IPS-NIHi7 (cell line): ENCODE measurements at regions not wholly inside any gene's neighbourhood (a gene's known extent, or its start where the extent isn't known, plus 50 kb on each side); places are given as distances from the start of the nearest gene placed in this dataset.
A peak's percentile ranks its signal among the peaks of the same experiment; 100 is the strongest.
"Not testable (repeated sequence)": the region's sequence is repeated elsewhere in the genome, so short reads cannot be mapped to it uniquely, and the experiment has no call there.

Source experiments
- DNase-seq: peaks from one replicate; pipeline ENCODE4 v3.0.0; 2012; ENCODE audit warnings: mixed read lengths; ENCODE audit errors: extremely low spot score

GRCh38 chr1:117754061-117754969 is 148.5 kb downstream of the TENT5C start:
- peak; percentile 82 for DNase-seq

GRCh38 chr1:117757668-117758067 is 151.8 kb downstream of the TENT5C start:
- DNase-seq: no peak

DNA sequence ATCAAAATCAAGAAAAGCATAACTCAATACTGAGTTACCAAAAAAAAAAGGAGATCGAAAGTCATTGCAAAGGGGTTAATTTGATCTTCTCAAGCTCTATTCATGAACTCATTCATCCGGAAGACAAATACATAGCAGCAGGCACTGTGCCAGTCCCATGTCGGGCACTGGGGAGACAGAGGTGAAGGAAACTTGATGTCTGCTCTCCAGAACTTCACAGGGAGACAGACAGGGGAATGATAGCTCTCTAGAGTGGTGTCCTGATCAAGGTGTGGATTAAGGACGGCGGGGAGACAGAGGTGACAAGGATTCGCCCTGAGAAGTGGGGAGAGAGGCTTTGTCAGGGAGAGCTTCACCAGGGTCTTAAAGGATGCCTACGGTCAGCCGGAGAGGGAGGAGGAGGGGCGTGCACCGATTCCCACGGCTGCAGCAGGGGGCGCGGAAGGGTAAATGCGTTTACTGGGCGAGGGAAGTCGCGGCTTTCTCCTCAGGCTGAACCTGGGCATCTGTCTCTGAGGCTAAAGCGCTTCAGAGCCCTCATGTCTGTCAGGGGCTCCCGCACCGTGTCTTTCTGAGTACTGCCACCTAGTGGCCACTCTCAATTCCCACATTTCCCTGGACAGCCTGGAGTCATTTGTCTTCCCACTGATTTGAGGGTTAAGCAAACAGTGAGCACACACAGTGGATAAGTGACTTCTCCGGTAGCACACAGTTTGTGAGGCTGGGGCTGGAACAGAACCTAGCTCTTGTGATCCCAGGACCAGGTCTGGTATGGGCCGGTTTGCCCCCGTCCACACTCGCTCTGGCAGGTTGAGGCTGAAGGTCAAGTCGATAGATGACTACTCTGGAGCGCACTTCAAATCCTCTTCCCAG is 152.8 kb downstream of the TENT5C start:
- DNase-seq: peak; percentile 91

- DNase-seq: no peak
Observed at GRCh38 chr1:117759535-117759934, 153.7 kb downstream of the TENT5C start.

GRCh38 chr1:117760069-117760468 is 154.2 kb downstream of the TENT5C start:
- DNase-seq: no peak

- DNase-seq: no peak
Observed at GRCh38 chr1:117760485-117760884, 154.6 kb downstream of the TENT5C start.

- DNase-seq: not testable (repeated sequence)
Observed at GRCh38 chr1:117767756-117768155, 161.7 kb downstream of the GDAP2 start.

GRCh38 chr1:117770981-117771531 is 158.4 kb downstream of the GDAP2 start:
- DNase-seq: no peak

DNA sequence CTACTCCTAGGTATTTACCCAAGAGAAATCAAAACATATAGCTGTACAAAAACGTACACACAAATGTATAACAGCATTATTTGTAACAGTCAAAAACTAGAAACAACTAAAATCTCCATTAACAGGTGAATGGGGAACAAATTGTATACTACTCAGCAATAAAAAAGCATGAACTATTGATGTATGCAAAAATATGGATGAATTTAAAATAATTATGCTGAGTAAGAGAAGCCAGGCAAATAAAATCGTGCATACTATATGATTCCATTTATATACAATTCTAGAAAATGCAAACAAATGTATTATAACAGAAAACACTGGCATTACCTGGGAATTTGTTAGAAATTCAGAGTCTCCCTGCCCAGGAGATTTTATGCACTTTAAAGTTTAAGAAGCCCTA is 150.1 kb downstream of the GDAP2 start:
- DNase-seq: no peak

DNA sequence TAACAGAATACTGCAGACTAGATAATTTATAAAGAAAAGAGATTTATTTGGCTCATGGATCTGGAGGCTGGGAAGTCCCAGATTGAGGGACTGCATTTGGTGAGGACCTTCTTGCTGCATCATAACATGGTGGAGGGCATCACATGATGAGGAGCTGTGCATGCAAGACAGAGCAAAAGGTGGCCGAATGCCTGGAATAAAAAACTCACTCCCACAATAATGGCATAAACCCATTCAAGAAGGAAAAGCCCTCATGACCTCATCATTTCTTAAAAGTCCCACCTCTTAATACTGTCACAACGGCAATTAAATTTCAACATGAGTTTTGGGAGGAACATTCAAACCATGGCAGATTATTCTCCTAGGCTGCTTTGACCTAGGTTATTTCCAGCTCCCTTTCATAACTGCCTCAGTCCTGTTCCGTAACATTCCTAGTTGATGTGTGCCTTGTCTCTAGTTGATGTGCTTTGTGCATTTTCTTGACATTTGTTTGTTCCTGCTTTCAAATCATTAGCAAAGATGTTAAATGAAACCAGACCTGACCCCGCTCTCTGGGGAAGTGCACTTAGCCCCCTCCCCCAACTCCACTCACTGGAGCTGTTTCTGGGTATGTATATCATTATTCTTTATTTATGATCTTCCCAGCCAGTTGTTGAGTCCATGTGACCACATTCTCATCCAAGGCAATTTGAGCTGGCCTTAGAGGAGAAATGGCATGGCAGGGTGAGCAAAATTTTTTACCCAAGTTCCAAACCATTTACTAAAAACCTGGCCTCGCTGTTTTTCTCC is 148.5 kb downstream of the GDAP2 start:
- DNase-seq: no peak

DNA sequence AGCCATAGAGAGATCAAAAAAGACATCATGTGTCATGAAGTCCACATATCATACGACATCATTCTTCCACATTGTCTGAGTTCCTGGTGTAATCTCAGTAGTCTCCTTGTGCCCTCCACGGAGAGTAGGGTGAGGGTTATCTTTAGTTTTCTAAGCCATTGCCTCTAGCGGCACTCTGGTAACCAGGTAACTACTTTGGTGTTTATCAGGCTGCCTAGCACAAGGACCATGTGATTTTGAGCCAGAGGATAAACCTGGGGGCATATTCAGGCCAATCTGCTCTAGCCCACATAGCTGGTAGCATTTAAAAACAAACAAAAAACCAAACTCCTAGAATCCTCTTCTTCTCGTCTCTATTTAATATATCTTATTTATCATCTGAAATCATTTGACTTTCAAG is 147.4 kb downstream of the GDAP2 start:
- DNase-seq: no peak

- no peak for DNase-seq
Observed at GRCh38 chr1:117783606-117784396, 145.6 kb downstream of the GDAP2 start.

DNA sequence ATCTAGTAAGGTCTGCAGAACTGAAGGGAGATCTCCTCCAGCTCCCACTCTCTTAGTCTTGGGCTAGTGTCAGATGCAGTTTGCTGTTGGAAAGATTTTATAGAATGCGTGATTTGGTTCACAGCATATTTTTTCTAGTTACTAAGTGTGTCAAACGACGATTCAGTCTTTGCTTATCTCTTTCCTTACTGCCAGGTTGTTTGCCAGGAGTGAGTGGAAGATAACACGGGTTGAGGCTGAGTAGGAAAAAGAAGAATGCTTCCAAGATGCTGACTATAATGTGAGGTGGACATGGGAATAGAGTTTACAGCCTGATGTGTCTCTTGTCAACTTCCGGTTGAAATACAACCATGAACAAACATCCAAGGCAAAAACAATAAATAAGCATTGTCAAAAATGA is 141.4 kb downstream of the GDAP2 start:
- no peak for DNase-seq

GRCh38 chr1:117793413-117793812 is 136.0 kb downstream of the GDAP2 start:
- no peak for DNase-seq

GRCh38 chr1:117794073-117794472 is 135.3 kb downstream of the GDAP2 start:
- no peak for DNase-seq

- no peak for DNase-seq
Observed at GRCh38 chr1:117795190-117795589, 134.2 kb downstream of the GDAP2 start.

GRCh38 chr1:117795792-117796191 is 133.6 kb downstream of the GDAP2 start:
- DNase-seq: no peak

DNA sequence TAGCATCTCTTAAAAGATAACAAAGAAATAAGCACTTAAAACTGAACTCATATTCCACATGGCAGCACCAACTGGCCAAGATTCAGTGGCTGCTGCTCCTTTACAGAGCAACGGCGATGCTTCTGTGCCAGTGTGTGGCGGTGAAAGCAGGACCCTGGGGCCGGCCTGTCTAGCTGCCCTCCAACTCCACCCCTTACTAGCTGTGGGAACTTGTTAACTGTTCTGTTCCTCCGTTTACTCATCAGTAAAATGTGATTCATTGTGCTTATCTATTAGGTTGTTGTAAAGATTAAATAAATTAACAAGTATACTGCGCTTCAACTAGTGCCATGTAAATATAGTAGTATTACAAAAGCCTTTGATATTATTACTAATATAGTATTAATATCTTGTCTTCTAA is 133.2 kb downstream of the GDAP2 start:
- no peak for DNase-seq

GRCh38 chr1:117798550-117798949 is 130.9 kb downstream of the GDAP2 start:
- no peak for DNase-seq

DNA sequence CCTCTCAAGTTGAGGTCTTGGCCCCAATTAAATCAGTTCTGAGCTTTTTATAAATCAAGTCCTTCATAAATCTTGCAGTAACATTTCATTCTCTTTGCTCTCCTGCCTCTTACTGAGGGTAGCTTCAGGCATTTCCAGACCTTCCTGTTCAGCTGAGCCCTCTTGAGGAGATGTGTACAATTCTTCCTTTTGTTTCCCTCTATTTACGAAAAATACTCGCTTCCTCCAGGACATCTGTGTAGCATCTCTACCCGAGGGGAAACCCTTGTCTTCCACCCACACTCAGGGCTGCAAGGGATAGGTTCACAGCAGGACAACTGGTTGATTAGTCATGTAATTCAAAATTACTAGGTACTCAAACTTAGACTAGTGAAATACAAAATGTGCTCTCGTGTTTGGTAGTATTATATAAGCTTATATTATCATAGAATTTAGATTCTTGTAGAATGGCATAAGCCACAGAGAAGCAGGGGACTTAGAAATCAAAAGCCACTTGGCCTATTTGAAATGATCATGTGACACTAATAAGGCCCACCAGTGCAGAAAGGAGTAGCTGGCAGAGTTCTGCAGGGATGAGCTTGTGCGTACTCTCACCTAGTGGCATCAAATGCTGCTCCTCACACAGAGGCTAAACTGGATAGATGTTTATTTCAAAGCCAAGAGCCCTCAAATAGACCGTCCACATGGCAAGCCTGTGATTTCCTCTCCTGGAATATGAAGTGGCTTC is 126.7 kb downstream of the GDAP2 start:
- no peak for DNase-seq
